ENCODE measurements at regions not wholly inside any gene's neighbourhood (a gene's known extent, or its start where the extent isn't known, plus 50 kb on each side); places are given as distances from the start of the nearest gene placed in this dataset.

DNA sequence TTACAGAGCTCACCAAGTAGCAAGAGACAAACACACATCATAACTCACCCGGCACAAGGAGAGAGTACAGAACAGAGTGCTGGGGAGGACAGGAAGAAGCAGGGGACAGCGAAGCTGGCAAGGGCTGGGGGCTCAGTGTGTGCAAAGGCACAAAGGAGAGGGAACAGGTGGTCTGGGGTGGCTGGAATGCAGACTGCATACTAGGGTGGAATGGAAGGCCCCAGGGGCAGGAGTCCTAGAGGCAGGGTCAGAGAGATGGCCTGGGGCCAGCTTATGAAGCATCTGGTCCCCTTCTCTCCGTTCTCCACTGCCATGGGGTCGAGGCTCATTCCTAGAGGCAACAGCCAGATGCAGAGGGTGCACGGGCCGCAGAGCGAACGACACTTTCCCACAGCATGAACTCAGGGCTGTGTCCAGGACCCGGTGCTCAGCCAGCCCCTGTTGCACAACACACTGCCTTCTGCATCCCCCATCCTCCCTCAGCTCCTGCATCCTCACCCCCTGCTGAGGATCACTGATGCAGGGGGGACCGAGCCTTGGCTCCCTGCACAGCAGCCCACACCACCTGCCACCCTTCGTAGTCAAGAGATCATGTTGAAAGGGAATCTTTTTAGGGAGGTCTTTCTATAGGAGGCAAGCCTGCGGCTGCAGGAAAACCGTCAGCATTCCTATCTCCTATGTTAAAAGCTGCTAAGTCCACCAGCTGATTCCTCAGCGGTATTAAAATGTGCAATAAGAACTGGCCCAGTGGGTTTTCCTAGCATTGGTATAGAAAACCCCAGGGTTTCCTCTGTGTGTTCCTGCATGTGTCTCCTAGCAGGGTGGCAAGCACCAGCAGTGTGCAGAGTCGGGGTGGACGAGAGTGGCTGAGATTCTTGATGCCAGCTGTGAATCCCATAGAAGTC, 293.5 kb downstream of the UACA start:
- TF ChIP-seq POLR2A (IDR thresholded peaks at IDR 0.05) (no peak), CTCF (IDR thresholded peaks at IDR 0.05) (no peak)
